HCT116 (cell line): ENCODE measurements at regions not wholly inside any gene's neighbourhood (a gene's known extent, or its start where the extent isn't known, plus 50 kb on each side); places are given as distances from the start of the nearest gene placed in this dataset.

Experiments used
- ATAC-seq: fragments of 200-7000 bp; cut with Tn5 transposase; 2 replicates; pipeline ENCODE4 v1.9.1; 2020; ENCODE audit warnings: mild to moderate bottlenecking, moderate library complexity
- BruUV-seq: library from RNA; stranded (reverse); fragments of 400-500 nt; replicated peaks from 2 replicates; lab custom pipeline; 2021; lab: Mats Ljungman, UMichigan
- CTCF ChIA-PET: fragments of 300-600 bp; sonication (Branson Sonifier 250); formaldehyde crosslinking; loops from one replicate; lab custom pipeline; 2021; ENCODE audit warnings: antibody characterized with exemption; lab: Charles Lee
- POLR2A ChIA-PET: fragments of 300-600, 350-600 bp; sonication (Branson Sonifier 250); formaldehyde crosslinking; loops from one replicate; lab custom pipeline; 2021; ENCODE audit warnings: antibody characterized with exemption; lab: Charles Lee
- RAD21 ChIA-PET, 2 experiments: fragments of 300-600 bp; sonication (Branson Sonifier 250); formaldehyde crosslinking; loops; one replicate each; lab custom pipeline; 2023; ENCODE audit warnings: low total read pairs in 2 of 2; ENCODE audit not compliant: uncharacterized antibody in 2 of 2, unreplicated experiment in 2 of 2, low non-redundant PET in 1 of 2; lab: Charles Lee
- DNase-seq: peaks from one replicate; pipeline ENCODE4 v3.0.0-alpha.2; 2010; ENCODE audit warnings: low read depth, low spot score
- H2AFZ ChIP-seq: fragments of 200-600 bp; shearing (Covaris generic), sonication (generic); 2 replicates; pipeline ENCODE4 v1.6.1; 2017; ENCODE audit warnings: low read depth, mixed run types, mixed read lengths, antibody characterized with exemption, low read length; ENCODE audit not compliant: poor library complexity, severe bottlenecking
- H3K27ac ChIP-seq: 2 replicates; pipeline ENCODE4 v1.5.1; 2012; ENCODE audit warnings: low read depth, low read length
- H3K27me3 ChIP-seq: fragments of 200-600 bp; sonication (generic); 2 replicates; pipeline ENCODE4 v1.6.1; 2016; ENCODE audit warnings: mixed run types, low read length, mixed read lengths; ENCODE audit not compliant: insufficient read depth
- H3K36me3 ChIP-seq, 2 experiments: fragments of 200-500 bp in 1 of 2; fragments of 200-600 bp in 1 of 2; sonication (Bioruptor generic) in 1 of 2; sonication (generic) in 1 of 2; 2 replicates each; pipeline versions ENCODE4 v1.5.1 to v1.6.1; 2014 to 2016; ENCODE audit warnings: low read length in 2 of 2, inconsistent platforms in 1 of 2, mixed read lengths in 1 of 2, mixed run types in 1 of 2; ENCODE audit not compliant: insufficient read depth in 2 of 2, control insufficient read depth in 1 of 2
- H3K4me1 ChIP-seq, 2 experiments: fragments of 200-600 bp in 1 of 2; sonication (generic) in 1 of 2; 2 replicates each; pipeline versions ENCODE4 v1.5.1 to v1.6.1; 2012 to 2017; ENCODE audit warnings: low read length in 2 of 2, inconsistent platforms in 1 of 2, mild to moderate bottlenecking in 1 of 2, mixed read lengths in 1 of 2, mixed run types in 1 of 2, moderate library complexity in 1 of 2; ENCODE audit not compliant: insufficient read depth in 2 of 2, control insufficient read depth in 1 of 2
- H3K4me2 ChIP-seq: fragments of 200-600 bp; sonication (generic); 2 replicates; pipeline ENCODE4 v1.6.1; 2017; ENCODE audit warnings: mixed run types, low read length, mixed read lengths
- H3K4me3 ChIP-seq, 2 experiments: fragments of 200-600 bp in 1 of 2; sonication (generic) in 1 of 2; replicated peaks in 1 of 2; 2 replicates each; pipeline ENCODE4 v1.5.1; 2011 to 2016; ENCODE audit warnings: low read length in 2 of 2, control low read depth in 1 of 2, low read depth in 1 of 2, mild to moderate bottlenecking in 1 of 2, mixed read lengths in 1 of 2, mixed run types in 1 of 2
- H3K79me2 ChIP-seq: fragments of 200-600 bp; sonication (generic); 2 replicates; pipeline ENCODE4 v1.6.1; 2017; ENCODE audit warnings: mild to moderate bottlenecking, mixed run types, low read length, moderate library complexity, mixed read lengths; ENCODE audit not compliant: insufficient read depth
- H3K9ac ChIP-seq: fragments of 200-600 bp; sonication (generic); 2 replicates; pipeline ENCODE4 v1.6.1; 2016; ENCODE audit warnings: low read length, mixed read lengths
- H3K9me2 ChIP-seq: fragments of 200-600 bp; sonication (generic), shearing (Covaris generic); 2 replicates; pipeline ENCODE4 v1.6.1; 2017; ENCODE audit warnings: mixed run types, mild to moderate bottlenecking, moderate library complexity; ENCODE audit not compliant: insufficient read depth
- H3K9me3 ChIP-seq, 2 experiments: fragments of 200-500 bp in 1 of 2; fragments of 200-600 bp in 1 of 2; sonication (Bioruptor generic) in 1 of 2; sonication (generic) in 1 of 2; 2 replicates each; pipeline ENCODE4 v1.6.1; 2014 to 2017; ENCODE audit warnings: low read length in 2 of 2, mixed read lengths in 2 of 2, inconsistent platforms in 1 of 2, low read depth in 1 of 2, mild to moderate bottlenecking in 1 of 2, mixed run types in 1 of 2, moderate library complexity in 1 of 2; ENCODE audit not compliant: control insufficient read depth in 1 of 2, insufficient read depth in 1 of 2
- H4K20me1 ChIP-seq: fragments of 200-600 bp; sonication (generic), shearing (Covaris generic); 2 replicates; pipeline ENCODE4 v1.6.1; 2017; ENCODE audit warnings: mixed run types, mild to moderate bottlenecking, moderate library complexity; ENCODE audit not compliant: insufficient read depth
- CEBPB ChIP-seq: IDR thresholded peaks from 2 replicates; pipeline ENCODE4 v1.6.1; 2012; ENCODE audit warnings: low read depth
- EZH2phosphoT487 ChIP-seq: fragments of 200-600 bp; IDR thresholded peaks from 2 replicates; pipeline ENCODE4 v1.6.1; 2018; ENCODE audit warnings: antibody characterized with exemption, borderline replicate concordance
- FOSL1 ChIP-seq: IDR thresholded peaks from 2 replicates; pipeline ENCODE4 v1.6.1; 2012; ENCODE audit warnings: low read depth
- JUND ChIP-seq: IDR thresholded peaks from 2 replicates; pipeline ENCODE4 v1.6.1; 2012
- POLR2AphosphoS5 ChIP-seq: IDR thresholded peaks from 2 replicates; pipeline ENCODE4 v1.6.1; 2011; ENCODE audit warnings: mild to moderate bottlenecking, low read depth, low read length, moderate library complexity
- SP1 ChIP-seq: IDR thresholded peaks from 2 replicates; pipeline ENCODE4 v1.6.1; 2012; ENCODE audit warnings: low read depth
- SRF ChIP-seq: IDR thresholded peaks from 2 replicates; pipeline ENCODE4 v1.6.1; 2012; ENCODE audit warnings: low read depth
- ZFX ChIP-seq: fragments of 450-650 bp; IDR thresholded peaks from 2 replicates; pipeline ENCODE4 v1.6.1; 2017
- ZNF274 ChIP-seq: fragments of 200-500 bp; sonication (Bioruptor generic); IDR thresholded peaks from 2 replicates; pipeline ENCODE4 v1.6.1; 2014; ENCODE audit warnings: mild to moderate bottlenecking, low read depth, low read length, inconsistent platforms
- intact Hi-C: fragments of 100-400 bp; cut with micrococcal nuclease; formaldehyde crosslinking; loops from 2 replicates; pipeline ENCODE4 v1.10.0; 2022
- TF ChIP-seq, protein P1 (sequence below): IDR thresholded peaks from 2 replicates; pipeline ENCODE4 v1.6.1; 2012; ENCODE audit warnings: low read depth
- TF ChIP-seq, protein P2 (sequence below): IDR thresholded peaks from 2 replicates; pipeline ENCODE4 v1.6.1; 2011; ENCODE audit warnings: mild to moderate bottlenecking, low read length, moderate library complexity; ENCODE audit not compliant: insufficient replicate concordance; ENCODE audit errors: extremely low read depth
- TF ChIP-seq, protein P3 (sequence below): IDR thresholded peaks from 2 replicates; pipeline ENCODE4 v1.6.1; 2012

DNA sequence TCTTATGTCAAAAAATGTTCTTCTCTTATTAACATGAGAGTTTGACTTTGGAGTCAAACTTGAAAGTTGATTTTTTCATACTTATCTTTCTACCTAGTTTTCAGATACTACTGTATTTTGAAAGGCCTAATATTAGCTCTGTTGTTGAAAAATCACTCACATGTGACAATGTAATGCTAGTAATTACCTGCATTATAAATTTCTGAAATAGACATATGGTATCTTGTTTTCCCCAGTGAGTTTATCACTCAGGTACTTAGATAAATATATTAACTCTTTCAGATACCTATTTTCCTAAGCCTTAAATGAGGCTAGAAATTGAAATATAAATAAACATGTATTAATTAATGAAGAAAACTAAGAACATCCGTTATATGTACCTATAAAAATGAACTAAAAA is 2089.3 kb downstream of the MAT2B start:
- H3K9me3 ChIP-seq = peaks cover 6 to 14% of the 10 kb centered on the region in 2 experiments; a peak in 2 of 4 replicates
- TF ChIP-seq ZNF274 (no peak), SRF (no peak), JUND (no peak), EZH2phosphoT487 (no peak), CEBPB (no peak), ZFX (no peak), FOSL1 (no peak), POLR2AphosphoS5 (no peak), SP1 (no peak)
- TF ChIP-seq, protein P1, sequence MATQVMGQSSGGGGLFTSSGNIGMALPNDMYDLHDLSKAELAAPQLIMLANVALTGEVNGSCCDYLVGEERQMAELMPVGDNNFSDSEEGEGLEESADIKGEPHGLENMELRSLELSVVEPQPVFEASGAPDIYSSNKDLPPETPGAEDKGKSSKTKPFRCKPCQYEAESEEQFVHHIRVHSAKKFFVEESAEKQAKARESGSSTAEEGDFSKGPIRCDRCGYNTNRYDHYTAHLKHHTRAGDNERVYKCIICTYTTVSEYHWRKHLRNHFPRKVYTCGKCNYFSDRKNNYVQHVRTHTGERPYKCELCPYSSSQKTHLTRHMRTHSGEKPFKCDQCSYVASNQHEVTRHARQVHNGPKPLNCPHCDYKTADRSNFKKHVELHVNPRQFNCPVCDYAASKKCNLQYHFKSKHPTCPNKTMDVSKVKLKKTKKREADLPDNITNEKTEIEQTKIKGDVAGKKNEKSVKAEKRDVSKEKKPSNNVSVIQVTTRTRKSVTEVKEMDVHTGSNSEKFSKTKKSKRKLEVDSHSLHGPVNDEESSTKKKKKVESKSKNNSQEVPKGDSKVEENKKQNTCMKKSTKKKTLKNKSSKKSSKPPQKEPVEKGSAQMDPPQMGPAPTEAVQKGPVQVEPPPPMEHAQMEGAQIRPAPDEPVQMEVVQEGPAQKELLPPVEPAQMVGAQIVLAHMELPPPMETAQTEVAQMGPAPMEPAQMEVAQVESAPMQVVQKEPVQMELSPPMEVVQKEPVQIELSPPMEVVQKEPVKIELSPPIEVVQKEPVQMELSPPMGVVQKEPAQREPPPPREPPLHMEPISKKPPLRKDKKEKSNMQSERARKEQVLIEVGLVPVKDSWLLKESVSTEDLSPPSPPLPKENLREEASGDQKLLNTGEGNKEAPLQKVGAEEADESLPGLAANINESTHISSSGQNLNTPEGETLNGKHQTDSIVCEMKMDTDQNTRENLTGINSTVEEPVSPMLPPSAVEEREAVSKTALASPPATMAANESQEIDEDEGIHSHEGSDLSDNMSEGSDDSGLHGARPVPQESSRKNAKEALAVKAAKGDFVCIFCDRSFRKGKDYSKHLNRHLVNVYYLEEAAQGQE = no peak
- TF ChIP-seq, protein P2, sequence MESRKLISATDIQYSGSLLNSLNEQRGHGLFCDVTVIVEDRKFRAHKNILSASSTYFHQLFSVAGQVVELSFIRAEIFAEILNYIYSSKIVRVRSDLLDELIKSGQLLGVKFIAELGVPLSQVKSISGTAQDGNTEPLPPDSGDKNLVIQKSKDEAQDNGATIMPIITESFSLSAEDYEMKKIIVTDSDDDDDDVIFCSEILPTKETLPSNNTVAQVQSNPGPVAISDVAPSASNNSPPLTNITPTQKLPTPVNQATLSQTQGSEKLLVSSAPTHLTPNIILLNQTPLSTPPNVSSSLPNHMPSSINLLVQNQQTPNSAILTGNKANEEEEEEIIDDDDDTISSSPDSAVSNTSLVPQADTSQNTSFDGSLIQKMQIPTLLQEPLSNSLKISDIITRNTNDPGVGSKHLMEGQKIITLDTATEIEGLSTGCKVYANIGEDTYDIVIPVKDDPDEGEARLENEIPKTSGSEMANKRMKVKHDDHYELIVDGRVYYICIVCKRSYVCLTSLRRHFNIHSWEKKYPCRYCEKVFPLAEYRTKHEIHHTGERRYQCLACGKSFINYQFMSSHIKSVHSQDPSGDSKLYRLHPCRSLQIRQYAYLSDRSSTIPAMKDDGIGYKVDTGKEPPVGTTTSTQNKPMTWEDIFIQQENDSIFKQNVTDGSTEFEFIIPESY = no peak
- TF ChIP-seq, protein P3, sequence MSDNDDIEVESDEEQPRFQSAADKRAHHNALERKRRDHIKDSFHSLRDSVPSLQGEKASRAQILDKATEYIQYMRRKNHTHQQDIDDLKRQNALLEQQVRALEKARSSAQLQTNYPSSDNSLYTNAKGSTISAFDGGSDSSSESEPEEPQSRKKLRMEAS = no peak
- no peaks in the 10 kb centered on the region for H3K36me3 ChIP-seq
- POLR2A ChIA-PET = no interaction called here
- H4K20me1 ChIP-seq = no peaks in the 10 kb centered on the region
- H3K27me3 ChIP-seq = no peaks in the 10 kb centered on the region
- no peak for ATAC-seq
- no peaks in the 10 kb centered on the region for H3K4me1 ChIP-seq
- no peak for DNase-seq
- H2AFZ ChIP-seq = no peak overlapping the region
- H3K79me2 ChIP-seq = no peaks in the 10 kb centered on the region
- no peak overlapping the region for H3K4me2 ChIP-seq
- intact Hi-C loops = no loop called here
- CTCF ChIA-PET = no interaction called here
- H3K9ac ChIP-seq = no peak overlapping the region
- RAD21 ChIA-PET = no interaction called here
- H3K27ac ChIP-seq = no peak overlapping the region
- no peak overlapping the region for H3K4me3 ChIP-seq
- BruUV-seq = no TSS peak
- no peaks in the 10 kb centered on the region for H3K9me2 ChIP-seq
